ENCODE measurements at regions not wholly inside any gene's neighbourhood (a gene's known extent, or its start where the extent isn't known, plus 50 kb on each side); places are given as distances from the start of the nearest gene placed in this dataset.

GRCh38 chr17:13106171-13106570 is 88.3 kb upstream of the ELAC2 start:
- Histone ChIP-seq H3K79me2 (ENCODE audit: insufficient read depth, low read length) (no peaks in the 10 kb centered on the region), H4K20me1 (ENCODE audit: insufficient read depth, low read length) (no peaks in the 10 kb centered on the region), H3K4me1 (ENCODE audit: control insufficient read depth in 1 of 2, insufficient read depth in 2 of 2, low read length in 2 of 2) (no peaks in the 10 kb centered on the region), H3K27me3 (ENCODE audit: control insufficient read depth in 2 of 2, insufficient read depth in 2 of 2, low read length in 2 of 2) (no peaks in the 10 kb centered on the region), H3K9me3 (replicated peaks in 1 of 2; ENCODE audit: control insufficient read depth in 1 of 2, insufficient read depth in 1 of 2, low read length in 2 of 2) (peaks cover 12 to 22% of the 10 kb centered on the region in 2 donors), H3K4me3 (replicated peaks in 1 of 3; ENCODE audit: low read depth in 2 of 3, low read length in 3 of 3) (no peak overlapping the region), H3K27ac (ENCODE audit: low read depth in 1 of 2, low read length in 2 of 2) (no peak overlapping the region), H3K36me3 (replicated peaks in 1 of 2; ENCODE audit: control insufficient read depth in 1 of 2, insufficient read depth in 2 of 2, low read length in 2 of 2) (no peaks in the 10 kb centered on the region), H3K4me2 (replicated peaks; ENCODE audit: extremely low read depth, low read length, poor library complexity, severe bottlenecking) (no peak overlapping the region), H3K9ac (ENCODE audit: insufficient read depth, low read length, poor library complexity, severe bottlenecking) (no peak overlapping the region), H2AFZ (ENCODE audit: insufficient read depth, low read depth, low read length, poor library complexity, severe bottlenecking) (no peak overlapping the region)
- no peak for DNase-seq
- no peaks in the 10 kb centered on the region for H3K36me3 Mint-ChIP-seq
- no peak for TF ChIP-seq CTCF (IDR thresholded peaks at IDR 0.05)
- H3K4me3 Mint-ChIP-seq, result no peak overlapping the region
- no CpG with 5 or more reads among the region's 5 CpGs for WGBS (ENCODE audit: insufficient coverage)
- no peak overlapping the region for H3K27ac Mint-ChIP-seq
- peaks cover 2 to 17% (median 11%) of the 10 kb centered on the region in 7 donors for H3K9me3 Mint-ChIP-seq
- intact Hi-C loops (cut with micrococcal nuclease), result no loop called here
- no peaks in the 10 kb centered on the region for H3K4me1 Mint-ChIP-seq
- H3K27me3 Mint-ChIP-seq (ENCODE audit: low read depth in 3 of 3), result no peaks in the 10 kb centered on the region

- intact Hi-C loops (cut with micrococcal nuclease), result no loop called here
- WGBS (ENCODE audit: insufficient coverage), result 100% methylated on average over 1 of the region's 3 CpGs
- Histone ChIP-seq H2AFZ (ENCODE audit: insufficient read depth, low read depth, low read length, poor library complexity, severe bottlenecking) (no peak overlapping the region), H3K79me2 (ENCODE audit: insufficient read depth, low read length) (no peaks in the 10 kb centered on the region), H3K4me2 (replicated peaks; ENCODE audit: extremely low read depth, low read length, poor library complexity, severe bottlenecking) (no peak overlapping the region), H3K27ac (ENCODE audit: low read depth in 1 of 2, low read length in 2 of 2) (no peak overlapping the region), H3K36me3 (replicated peaks in 1 of 2; ENCODE audit: control insufficient read depth in 1 of 2, insufficient read depth in 2 of 2, low read length in 2 of 2) (no peaks in the 10 kb centered on the region), H3K4me3 (replicated peaks in 1 of 3; ENCODE audit: low read depth in 2 of 3, low read length in 3 of 3) (no peak overlapping the region), H3K4me1 (ENCODE audit: control insufficient read depth in 1 of 2, insufficient read depth in 2 of 2, low read length in 2 of 2) (no peaks in the 10 kb centered on the region), H3K27me3 (ENCODE audit: control insufficient read depth in 2 of 2, insufficient read depth in 2 of 2, low read length in 2 of 2) (no peaks in the 10 kb centered on the region), H4K20me1 (ENCODE audit: insufficient read depth, low read length) (no peaks in the 10 kb centered on the region), H3K9me3 (replicated peaks in 1 of 2; ENCODE audit: control insufficient read depth in 1 of 2, insufficient read depth in 1 of 2, low read length in 2 of 2) (peaks cover 14 to 22% of the 10 kb centered on the region in 2 donors), H3K9ac (ENCODE audit: insufficient read depth, low read length, poor library complexity, severe bottlenecking) (no peak overlapping the region)
- no peaks in the 10 kb centered on the region for H3K36me3 Mint-ChIP-seq
- H3K27ac Mint-ChIP-seq, result no peak overlapping the region
- no peak for DNase-seq
- H3K4me3 Mint-ChIP-seq, result no peak overlapping the region
- no peak for TF ChIP-seq CTCF (IDR thresholded peaks at IDR 0.05)
- no peaks in the 10 kb centered on the region for H3K27me3 Mint-ChIP-seq (ENCODE audit: low read depth in 3 of 3)
- peaks cover 3 to 19% (median 13%) of the 10 kb centered on the region in 7 donors for H3K9me3 Mint-ChIP-seq
- no peaks in the 10 kb centered on the region for H3K4me1 Mint-ChIP-seq
Measured at GRCh38 chr17:13104576-13104975, 86.7 kb upstream of the ELAC2 start.

Measured in CD14-positive monocyte (primary cell).